ENCODE measurements at regions not wholly inside any gene's neighbourhood (a gene's known extent, or its start where the extent isn't known, plus 50 kb on each side); places are given as distances from the start of the nearest gene placed in this dataset.

- TF ChIP-seq EP300 (IDR thresholded peaks at IDR 0.05; ENCODE audit: low read depth), result no peak
- TF ChIP-seq CTCF (IDR thresholded peaks at IDR 0.05), result no peak
- no peak for TF ChIP-seq POLR2A (IDR thresholded peaks at IDR 0.05)
- TF ChIP-seq POLR2AphosphoS5 (IDR thresholded peaks at IDR 0.05), result no peak
These were observed 593.1 kb upstream of the USP24 start for GRCh38 chr1:55808263-55808662.
